ENCODE measurements at regions not wholly inside any gene's neighbourhood (a gene's known extent, or its start where the extent isn't known, plus 50 kb on each side); places are given as distances from the start of the nearest gene placed in this dataset.

- no TSS peak for BruUV-seq (replicated peaks)
- H3K4me2 ChIP-seq (ENCODE audit: insufficient read depth, low read length): no peak overlapping the region
- dilution Hi-C loops (cut with MboI; ENCODE audit: extremely low pct_ligation_motif_present, low sequenced_read_pairs) (no loop called here), intact Hi-C loops (cut with micrococcal nuclease) (no loop called here)
- H3K9me3 ChIP-seq (replicated peaks; ENCODE audit: control insufficient read depth, insufficient read depth, low read length): no peaks in the 10 kb centered on the region
- no peak overlapping the region for H3K27ac ChIP-seq (ENCODE audit: insufficient read depth, low read depth, low read length)
- no peaks in the 10 kb centered on the region for H3K27me3 ChIP-seq (ENCODE audit: control insufficient read depth in 2 of 2, insufficient read depth in 2 of 2, low read length in 2 of 2)
- H2AFZ ChIP-seq (ENCODE audit: low read depth, low read length): no peak overlapping the region
- FAIRE-seq (no peak), DNase-seq (ENCODE audit: low read depth, low spot score) (no peak)
- no peak for TF ChIP-seq JUN (IDR thresholded peaks at IDR 0.05; ENCODE audit: borderline replicate concordance, insufficient read depth, insufficient read length, low read depth)
- no peak for TF ChIP-seq GATA2 (IDR thresholded peaks at IDR 0.05; ENCODE audit: insufficient read depth, insufficient read length, low read depth, low read length)
- TF ChIP-seq FOS (IDR thresholded peaks at IDR 0.05; ENCODE audit: borderline replicate concordance, insufficient read depth, low read length): no peak
- TF ChIP-seq EZH2 (IDR thresholded peaks at IDR 0.05; ENCODE audit: borderline replicate concordance, low read depth, low read length, severe bottlenecking): no peak
- TF ChIP-seq, protein P1, sequence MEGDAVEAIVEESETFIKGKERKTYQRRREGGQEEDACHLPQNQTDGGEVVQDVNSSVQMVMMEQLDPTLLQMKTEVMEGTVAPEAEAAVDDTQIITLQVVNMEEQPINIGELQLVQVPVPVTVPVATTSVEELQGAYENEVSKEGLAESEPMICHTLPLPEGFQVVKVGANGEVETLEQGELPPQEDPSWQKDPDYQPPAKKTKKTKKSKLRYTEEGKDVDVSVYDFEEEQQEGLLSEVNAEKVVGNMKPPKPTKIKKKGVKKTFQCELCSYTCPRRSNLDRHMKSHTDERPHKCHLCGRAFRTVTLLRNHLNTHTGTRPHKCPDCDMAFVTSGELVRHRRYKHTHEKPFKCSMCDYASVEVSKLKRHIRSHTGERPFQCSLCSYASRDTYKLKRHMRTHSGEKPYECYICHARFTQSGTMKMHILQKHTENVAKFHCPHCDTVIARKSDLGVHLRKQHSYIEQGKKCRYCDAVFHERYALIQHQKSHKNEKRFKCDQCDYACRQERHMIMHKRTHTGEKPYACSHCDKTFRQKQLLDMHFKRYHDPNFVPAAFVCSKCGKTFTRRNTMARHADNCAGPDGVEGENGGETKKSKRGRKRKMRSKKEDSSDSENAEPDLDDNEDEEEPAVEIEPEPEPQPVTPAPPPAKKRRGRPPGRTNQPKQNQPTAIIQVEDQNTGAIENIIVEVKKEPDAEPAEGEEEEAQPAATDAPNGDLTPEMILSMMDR (IDR thresholded peaks at IDR 0.05; ENCODE audit: extremely low read depth in 1 of 2, insufficient read depth in 1 of 2, low read depth in 1 of 2, low read length in 2 of 2): no peak
- H3K4me3 ChIP-seq (replicated peaks in 1 of 3; ENCODE audit: insufficient read depth in 1 of 3, low read depth in 1 of 3, low read length in 3 of 3): no peak overlapping the region
- no peaks in the 10 kb centered on the region for H3K36me3 ChIP-seq (ENCODE audit: control insufficient read depth in 2 of 2, extremely low read depth in 1 of 2, insufficient read depth in 2 of 2, low read length in 2 of 2)
- H3K9me1 ChIP-seq (replicated peaks; ENCODE audit: control insufficient read depth, extremely low read depth, insufficient read depth, low read length): no peaks in the 10 kb centered on the region
- ChIA-PET POLR2A (no interaction called here), CTCF (no interaction called here)
- no peak overlapping the region for H3K9ac ChIP-seq (replicated peaks; ENCODE audit: extremely low read depth, insufficient read depth, low read length)
- no peaks in the 10 kb centered on the region for H4K20me1 ChIP-seq (replicated peaks; ENCODE audit: control insufficient read depth, extremely low read depth, insufficient read depth, low read length)
- H3K4me1 ChIP-seq (ENCODE audit: control insufficient read depth, extremely low read depth, insufficient read depth, low read length): no peaks in the 10 kb centered on the region
- H3K79me2 ChIP-seq (ENCODE audit: control insufficient read depth, insufficient read depth, low read length): no peaks in the 10 kb centered on the region
Measured at GRCh38 chr2:103289105-103289725, 527.4 kb downstream of the TMEM182 start.

GRCh38 chr2:103292573-103292972 is 530.7 kb downstream of the TMEM182 start:
- H3K36me3 ChIP-seq (ENCODE audit: control insufficient read depth in 2 of 2, extremely low read depth in 1 of 2, insufficient read depth in 2 of 2, low read length in 2 of 2): no peaks in the 10 kb centered on the region
- H4K20me1 ChIP-seq (replicated peaks; ENCODE audit: control insufficient read depth, extremely low read depth, insufficient read depth, low read length): no peaks in the 10 kb centered on the region
- no peak overlapping the region for H3K27ac ChIP-seq (ENCODE audit: insufficient read depth, low read depth, low read length)
- intact Hi-C loops (cut with micrococcal nuclease): no loop called here
- no peak overlapping the region for H2AFZ ChIP-seq (ENCODE audit: low read depth, low read length)
- no peaks in the 10 kb centered on the region for H3K9me3 ChIP-seq (replicated peaks; ENCODE audit: control insufficient read depth, insufficient read depth, low read length)
- H3K9me1 ChIP-seq (replicated peaks; ENCODE audit: control insufficient read depth, extremely low read depth, insufficient read depth, low read length): no peaks in the 10 kb centered on the region
- H3K4me2 ChIP-seq (ENCODE audit: insufficient read depth, low read length): no peak overlapping the region
- no peaks in the 10 kb centered on the region for H3K79me2 ChIP-seq (ENCODE audit: control insufficient read depth, insufficient read depth, low read length)
- FAIRE-seq: no peak
- CTCF ChIA-PET: no interaction called here
- no peak overlapping the region for H3K4me3 ChIP-seq (replicated peaks in 1 of 3; ENCODE audit: insufficient read depth in 1 of 3, low read depth in 1 of 3, low read length in 3 of 3)
- H3K27me3 ChIP-seq (ENCODE audit: control insufficient read depth in 2 of 2, insufficient read depth in 2 of 2, low read length in 2 of 2): no peaks in the 10 kb centered on the region
- H3K9ac ChIP-seq (replicated peaks; ENCODE audit: extremely low read depth, insufficient read depth, low read length): no peak overlapping the region
- TF ChIP-seq MYC (IDR thresholded peaks at IDR 0.05; ENCODE audit: low read depth, low read length): no peak
- TF ChIP-seq, protein P2, sequence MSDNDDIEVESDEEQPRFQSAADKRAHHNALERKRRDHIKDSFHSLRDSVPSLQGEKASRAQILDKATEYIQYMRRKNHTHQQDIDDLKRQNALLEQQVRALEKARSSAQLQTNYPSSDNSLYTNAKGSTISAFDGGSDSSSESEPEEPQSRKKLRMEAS (IDR thresholded peaks at IDR 0.05; ENCODE audit: insufficient read depth, insufficient read length): no peak
- TF ChIP-seq FOS (IDR thresholded peaks at IDR 0.05; ENCODE audit: borderline replicate concordance, insufficient read depth, low read length): no peak
- POLR2A ChIA-PET: no interaction called here
- dilution Hi-C loops (cut with MboI; ENCODE audit: extremely low pct_ligation_motif_present, low sequenced_read_pairs): no loop called here
- no peaks in the 10 kb centered on the region for H3K4me1 ChIP-seq (ENCODE audit: control insufficient read depth, extremely low read depth, insufficient read depth, low read length)
- no peak for DNase-seq (ENCODE audit: low read depth, low spot score)
- no TSS peak for BruUV-seq (replicated peaks)

All from endothelial cell of umbilical vein (primary cell).